ENCODE measurements at regions not wholly inside any gene's neighbourhood (a gene's known extent, or its start where the extent isn't known, plus 50 kb on each side); places are given as distances from the start of the nearest gene placed in this dataset.

DNA sequence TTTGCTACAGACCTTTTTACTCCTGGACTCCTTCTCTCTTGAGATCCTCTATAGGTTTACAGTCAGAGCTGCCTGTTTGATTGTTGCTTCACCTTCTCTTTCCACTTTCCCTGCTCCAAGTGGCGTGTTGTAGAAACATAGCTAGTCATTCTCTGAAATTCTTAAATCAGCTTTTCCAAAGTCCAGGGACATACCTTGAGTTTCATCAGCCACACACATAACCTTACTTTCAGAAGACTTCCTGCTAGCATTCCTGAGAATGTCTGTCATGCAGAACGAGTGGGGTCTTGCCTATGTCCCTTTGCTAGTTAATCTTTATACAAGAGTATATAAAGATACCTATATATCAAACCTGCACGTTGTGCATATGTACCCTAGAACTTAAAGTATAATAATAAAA lies 230.3 kb upstream of the ZNF462 start:
- TF ChIP-seq EZH2 (optimal IDR thresholded peaks at IDR 0.05; ENCODE audit: low read depth, low read length) = no peak
- TF ChIP-seq, protein P1, sequence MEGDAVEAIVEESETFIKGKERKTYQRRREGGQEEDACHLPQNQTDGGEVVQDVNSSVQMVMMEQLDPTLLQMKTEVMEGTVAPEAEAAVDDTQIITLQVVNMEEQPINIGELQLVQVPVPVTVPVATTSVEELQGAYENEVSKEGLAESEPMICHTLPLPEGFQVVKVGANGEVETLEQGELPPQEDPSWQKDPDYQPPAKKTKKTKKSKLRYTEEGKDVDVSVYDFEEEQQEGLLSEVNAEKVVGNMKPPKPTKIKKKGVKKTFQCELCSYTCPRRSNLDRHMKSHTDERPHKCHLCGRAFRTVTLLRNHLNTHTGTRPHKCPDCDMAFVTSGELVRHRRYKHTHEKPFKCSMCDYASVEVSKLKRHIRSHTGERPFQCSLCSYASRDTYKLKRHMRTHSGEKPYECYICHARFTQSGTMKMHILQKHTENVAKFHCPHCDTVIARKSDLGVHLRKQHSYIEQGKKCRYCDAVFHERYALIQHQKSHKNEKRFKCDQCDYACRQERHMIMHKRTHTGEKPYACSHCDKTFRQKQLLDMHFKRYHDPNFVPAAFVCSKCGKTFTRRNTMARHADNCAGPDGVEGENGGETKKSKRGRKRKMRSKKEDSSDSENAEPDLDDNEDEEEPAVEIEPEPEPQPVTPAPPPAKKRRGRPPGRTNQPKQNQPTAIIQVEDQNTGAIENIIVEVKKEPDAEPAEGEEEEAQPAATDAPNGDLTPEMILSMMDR (IDR thresholded peaks at IDR 0.05; ENCODE audit: low read length) = no peak

Data from MM.1S (cell line).